ENCODE measurements at regions not wholly inside any gene's neighbourhood (a gene's known extent, or its start where the extent isn't known, plus 50 kb on each side); places are given as distances from the start of the nearest gene placed in this dataset.

GRCh38 chr4:126935801-126936200 lies 697.0 kb upstream of the INTU start:
- TF ChIP-seq EZH2phosphoT487 (IDR thresholded peaks at IDR 0.05; ENCODE audit: low read depth) (no peak), CTCF (IDR thresholded peaks at IDR 0.05; ENCODE audit: low read depth, low read length) (no peak)

GRCh38 chr4:126937342-126937741 lies 695.4 kb upstream of the INTU start:
- Histone ChIP-seq H3K9me3 (ENCODE audit: insufficient read depth, low read length) (no peaks in the 10 kb centered on the region), H3K4me3 (ENCODE audit: low read length) (no peak overlapping the region), H3K4me2 (ENCODE audit: low read length) (no peak overlapping the region), H3K27ac (ENCODE audit: low read length) (no peak overlapping the region), H3K9ac (ENCODE audit: low read length) (no peak overlapping the region), H2AFZ (ENCODE audit: low read depth, low read length) (no peak overlapping the region), H3K4me1 (ENCODE audit: low read length) (no peaks in the 10 kb centered on the region), H4K20me1 (ENCODE audit: insufficient read depth, low read length) (no peaks in the 10 kb centered on the region), H3K36me3 (replicated peaks; ENCODE audit: low read depth, low read length) (no peaks in the 10 kb centered on the region), H3K27me3 (ENCODE audit: low read depth, low read length) (no peaks in the 10 kb centered on the region), H3K79me2 (ENCODE audit: low read length) (no peaks in the 10 kb centered on the region)
- TF ChIP-seq EZH2phosphoT487 (IDR thresholded peaks at IDR 0.05; ENCODE audit: low read depth) (no peak), CTCF (IDR thresholded peaks at IDR 0.05; ENCODE audit: low read depth, low read length) (no peak)

More at GRCh38 chr4:126935801-126936200, 697.0 kb upstream of the INTU start:
- H4K20me1 ChIP-seq (ENCODE audit: insufficient read depth, low read length): no peaks in the 10 kb centered on the region
- H3K79me2 ChIP-seq (ENCODE audit: low read length): no peaks in the 10 kb centered on the region
- no peak overlapping the region for H3K9ac ChIP-seq (ENCODE audit: low read length)
- no peaks in the 10 kb centered on the region for H3K9me3 ChIP-seq (ENCODE audit: insufficient read depth, low read length)
- H3K27me3 ChIP-seq (ENCODE audit: low read depth, low read length): no peaks in the 10 kb centered on the region
- H3K4me1 ChIP-seq (ENCODE audit: low read length): no peaks in the 10 kb centered on the region
- no peak overlapping the region for H3K4me2 ChIP-seq (ENCODE audit: low read length)
- H2AFZ ChIP-seq (ENCODE audit: low read depth, low read length): no peak overlapping the region
- H3K27ac ChIP-seq (ENCODE audit: low read length): no peak overlapping the region
- no peaks in the 10 kb centered on the region for H3K36me3 ChIP-seq (replicated peaks; ENCODE audit: low read depth, low read length)
- no peak overlapping the region for H3K4me3 ChIP-seq (ENCODE audit: low read length)

- H3K27ac ChIP-seq (ENCODE audit: low read length): no peak overlapping the region
- H3K27me3 ChIP-seq (ENCODE audit: low read depth, low read length): no peaks in the 10 kb centered on the region
- no peaks in the 10 kb centered on the region for H3K36me3 ChIP-seq (replicated peaks; ENCODE audit: low read depth, low read length)
- H3K4me2 ChIP-seq (ENCODE audit: low read length): no peak overlapping the region
- H3K4me1 ChIP-seq (ENCODE audit: low read length): no peaks in the 10 kb centered on the region
- no peak overlapping the region for H2AFZ ChIP-seq (ENCODE audit: low read depth, low read length)
- no peak for TF ChIP-seq CTCF (IDR thresholded peaks at IDR 0.05; ENCODE audit: low read depth, low read length)
- TF ChIP-seq EZH2phosphoT487 (IDR thresholded peaks at IDR 0.05; ENCODE audit: low read depth): no peak
- no peaks in the 10 kb centered on the region for H4K20me1 ChIP-seq (ENCODE audit: insufficient read depth, low read length)
- no peak overlapping the region for H3K4me3 ChIP-seq (ENCODE audit: low read length)
- H3K9me3 ChIP-seq (ENCODE audit: insufficient read depth, low read length): no peaks in the 10 kb centered on the region
- H3K79me2 ChIP-seq (ENCODE audit: low read length): no peaks in the 10 kb centered on the region
- H3K9ac ChIP-seq (ENCODE audit: low read length): no peak overlapping the region
These were observed 694.8 kb upstream of the INTU start for GRCh38 chr4:126937846-126938422.

GRCh38 chr4:126939401-126939800 lies 693.4 kb upstream of the INTU start:
- no peak overlapping the region for H2AFZ ChIP-seq (ENCODE audit: low read depth, low read length)
- H3K79me2 ChIP-seq (ENCODE audit: low read length): no peaks in the 10 kb centered on the region
- H3K4me1 ChIP-seq (ENCODE audit: low read length): no peaks in the 10 kb centered on the region
- H3K27me3 ChIP-seq (ENCODE audit: low read depth, low read length): no peaks in the 10 kb centered on the region
- no peaks in the 10 kb centered on the region for H4K20me1 ChIP-seq (ENCODE audit: insufficient read depth, low read length)
- no peaks in the 10 kb centered on the region for H3K9me3 ChIP-seq (ENCODE audit: insufficient read depth, low read length)
- TF ChIP-seq EZH2phosphoT487 (IDR thresholded peaks at IDR 0.05; ENCODE audit: low read depth): no peak
- no peak for TF ChIP-seq CTCF (IDR thresholded peaks at IDR 0.05; ENCODE audit: low read depth, low read length)
- H3K4me3 ChIP-seq (ENCODE audit: low read length): no peak overlapping the region
- no peak overlapping the region for H3K4me2 ChIP-seq (ENCODE audit: low read length)
- no peaks in the 10 kb centered on the region for H3K36me3 ChIP-seq (replicated peaks; ENCODE audit: low read depth, low read length)
- H3K9ac ChIP-seq (ENCODE audit: low read length): no peak overlapping the region
- H3K27ac ChIP-seq (ENCODE audit: low read length): no peak overlapping the region
